ENCODE measurements at regions not wholly inside any gene's neighbourhood (a gene's known extent, or its start where the extent isn't known, plus 50 kb on each side); places are given as distances from the start of the nearest gene placed in this dataset.

- TF ChIP-seq CTCF (IDR thresholded peaks at IDR 0.05; ENCODE audit: low read length) (no peak), EZH2 (IDR thresholded peaks at IDR 0.05; ENCODE audit: borderline replicate concordance, low read length) (no peak)
These were observed 156.9 kb upstream of the ITGA6 start for GRCh38 chr2:172270278-172271079.

All from OCI-LY1 (cell line).